GM12874 (cell line): ENCODE measurements at regions not wholly inside any gene's neighbourhood (a gene's known extent, or its start where the extent isn't known, plus 50 kb on each side); places are given as distances from the start of the nearest gene placed in this dataset.

ENCODE experiments used
- CTCF ChIP-seq: IDR thresholded peaks from 2 replicates; pipeline ENCODE4 v1.5.1; 2011; ENCODE audit warnings: low read depth, mild to moderate bottlenecking, control low read depth, low read length, moderate library complexity; ENCODE audit not compliant: insufficient read depth

- TF ChIP-seq CTCF: no peak
Observed at GRCh38 chr10:47078393-47079203, 167.4 kb downstream of the PTPN20 start.

GRCh38 chr10:47079204-47079580 lies 168.0 kb downstream of the PTPN20 start:
- TF ChIP-seq CTCF: no peak

GRCh38 chr10:47081264-47081663 lies 170.0 kb downstream of the PTPN20 start:
- TF ChIP-seq CTCF: no peak

- no peak for TF ChIP-seq CTCF
Observed at GRCh38 chr10:47082055-47082784, 171.0 kb downstream of the PTPN20 start.

- no peak for TF ChIP-seq CTCF
Observed at GRCh38 chr10:47087667-47088066, 176.4 kb downstream of the PTPN20 start.

- no peak for TF ChIP-seq CTCF
Observed at GRCh38 chr10:47088656-47089354, 177.6 kb downstream of the PTPN20 start.

GRCh38 chr10:47090042-47090441 lies 178.8 kb downstream of the PTPN20 start:
- TF ChIP-seq CTCF: no peak
